ENCODE measurements at regions not wholly inside any gene's neighbourhood (a gene's known extent, or its start where the extent isn't known, plus 50 kb on each side); places are given as distances from the start of the nearest gene placed in this dataset.

DNA sequence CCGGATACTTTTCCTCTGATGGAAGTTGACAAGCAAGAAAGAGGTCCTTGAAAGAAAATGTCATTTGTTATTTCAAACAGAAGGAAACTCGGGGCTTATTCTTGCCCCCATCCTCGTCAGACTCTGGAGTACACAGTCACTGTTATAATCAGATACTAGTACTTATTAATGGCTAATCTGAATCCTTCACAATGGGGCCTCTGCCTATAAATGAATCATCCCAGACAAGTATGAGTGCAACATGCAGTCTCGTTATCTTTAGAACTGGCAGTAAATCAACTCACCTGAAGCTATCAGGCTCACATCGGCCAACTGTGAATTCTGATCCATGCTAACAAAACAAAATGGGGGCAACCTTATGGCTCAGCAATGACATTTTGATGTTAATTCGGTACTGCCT, 216.7 kb downstream of the GRIN2B start:
- DNase-seq (ENCODE audit: low read depth): no peak

- DNase-seq (ENCODE audit: low read depth): no peak
These were observed 232.0 kb downstream of the GRIN2B start for GRCh38 chr12:13749389-13749788.

- no peak for DNase-seq (ENCODE audit: low read depth)
These were observed 236.1 kb downstream of the GRIN2B start for GRCh38 chr12:13745111-13745860.

GRCh38 chr12:13744561-13744960, 236.8 kb downstream of the GRIN2B start:
- no peak for DNase-seq (ENCODE audit: low read depth)

- peak; percentile 16 for DNase-seq (ENCODE audit: low read depth)
These were observed 241.3 kb downstream of the GRIN2B start for GRCh38 chr12:13740149-13740545.

DNA sequence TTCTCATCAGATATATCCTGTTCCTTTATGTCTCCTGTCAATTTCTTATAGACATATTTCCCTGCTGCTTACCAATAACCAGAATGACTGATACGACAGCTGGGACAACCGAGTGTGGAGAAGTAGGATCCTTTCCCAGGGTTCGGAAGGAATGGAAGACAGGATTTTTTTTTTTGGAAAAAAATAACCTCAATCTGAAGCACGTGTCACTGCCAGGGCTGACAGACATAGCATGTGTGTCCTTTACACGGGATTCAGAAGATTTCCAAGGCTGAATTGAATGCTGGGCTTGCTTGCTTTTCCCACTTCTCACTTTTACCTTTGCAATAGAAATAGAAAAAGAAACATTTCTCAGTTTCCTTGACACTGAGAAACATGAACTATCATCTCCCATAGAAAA, 245.7 kb downstream of the GRIN2B start:
- no peak for DNase-seq (ENCODE audit: low read depth)

GRCh38 chr12:13734584-13735152, 246.7 kb downstream of the GRIN2B start:
- no peak for DNase-seq (ENCODE audit: low read depth)

- peak; percentile 78 for DNase-seq (ENCODE audit: low read depth)
These were observed 253.7 kb downstream of the GRIN2B start for GRCh38 chr12:13727707-13728195.

GRCh38 chr12:13725049-13725448, 256.4 kb downstream of the GRIN2B start:
- DNase-seq (ENCODE audit: low read depth): no peak

- DNase-seq (ENCODE audit: low read depth): no peak
These were observed 257.3 kb downstream of the GRIN2B start for GRCh38 chr12:13724136-13724535.

- no peak for DNase-seq (ENCODE audit: low read depth)
These were observed 261.4 kb downstream of the GRIN2B start for GRCh38 chr12:13719986-13720385.

- no peak for DNase-seq (ENCODE audit: low read depth)
These were observed 263.1 kb downstream of the GRIN2B start for GRCh38 chr12:13718271-13718670.

- no peak for DNase-seq (ENCODE audit: low read depth)
These were observed 265.3 kb downstream of the GRIN2B start for GRCh38 chr12:13716119-13716518.

DNA sequence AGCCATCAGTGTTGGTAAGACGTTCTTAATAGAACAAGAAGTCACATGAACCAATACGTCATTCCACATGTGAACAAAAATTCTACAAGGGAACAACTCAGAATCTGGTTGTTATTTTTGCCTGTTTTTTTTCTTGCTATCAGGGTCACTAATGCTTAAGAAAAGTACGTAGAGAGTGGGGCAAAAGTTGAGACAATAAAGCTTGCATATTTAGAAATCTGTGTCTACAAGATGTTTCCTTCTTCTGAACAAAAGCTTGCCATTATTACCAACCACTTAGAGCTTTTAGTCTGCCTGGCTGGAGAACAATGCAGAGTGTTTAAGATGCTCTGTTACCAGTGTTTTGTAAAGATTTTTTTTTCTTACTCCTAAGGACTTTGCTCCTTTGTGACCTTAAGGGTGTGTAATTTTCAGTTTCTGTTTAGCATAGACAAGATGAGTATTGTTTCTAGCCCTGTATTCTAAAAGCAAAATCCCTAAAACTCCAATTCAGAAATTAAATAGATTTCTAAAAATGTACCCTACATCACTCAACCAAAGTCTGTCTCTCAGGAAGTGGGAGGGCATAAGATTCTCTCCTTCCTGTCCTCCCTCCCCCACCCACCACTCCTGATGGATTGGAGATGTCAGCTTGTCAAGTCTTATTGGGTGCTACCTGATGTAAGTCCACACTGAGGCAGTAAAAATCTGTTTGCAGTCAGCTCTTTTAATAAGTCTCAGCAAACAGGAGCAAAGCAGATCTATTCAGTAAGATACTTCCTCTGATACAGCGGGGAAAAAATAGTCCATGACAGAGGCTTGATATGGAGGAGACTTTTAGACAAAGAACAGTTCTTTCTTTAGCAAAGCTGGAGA, 267.6 kb downstream of the GRIN2B start:
- no peak for DNase-seq (ENCODE audit: low read depth)

DNA sequence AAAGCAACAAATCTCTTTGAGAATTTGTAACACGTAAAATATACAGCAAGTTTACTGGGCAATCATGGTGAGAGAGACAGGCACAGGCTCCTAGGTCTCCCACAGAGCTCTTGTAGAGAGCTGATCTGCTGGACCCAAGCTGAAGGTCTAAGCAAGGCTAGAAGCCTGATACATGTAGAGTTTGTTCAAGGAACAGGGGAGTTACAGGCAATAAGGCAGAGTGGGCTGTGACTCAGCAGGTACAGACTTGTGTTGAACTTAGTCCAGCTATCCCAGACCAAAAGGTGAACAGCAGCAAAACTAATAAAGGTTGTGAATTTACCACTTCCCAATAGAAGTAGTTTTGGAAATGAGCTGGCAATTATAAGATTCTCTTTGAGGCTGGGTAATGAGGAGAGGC, 273.6 kb downstream of the GRIN2B start:
- no peak for DNase-seq (ENCODE audit: low read depth)

- DNase-seq (ENCODE audit: low read depth): no peak
These were observed 279.0 kb downstream of the GRIN2B start for GRCh38 chr12:13702381-13702780.

- no peak for DNase-seq (ENCODE audit: low read depth)
These were observed 279.9 kb downstream of the GRIN2B start for GRCh38 chr12:13701502-13701901.

DNA sequence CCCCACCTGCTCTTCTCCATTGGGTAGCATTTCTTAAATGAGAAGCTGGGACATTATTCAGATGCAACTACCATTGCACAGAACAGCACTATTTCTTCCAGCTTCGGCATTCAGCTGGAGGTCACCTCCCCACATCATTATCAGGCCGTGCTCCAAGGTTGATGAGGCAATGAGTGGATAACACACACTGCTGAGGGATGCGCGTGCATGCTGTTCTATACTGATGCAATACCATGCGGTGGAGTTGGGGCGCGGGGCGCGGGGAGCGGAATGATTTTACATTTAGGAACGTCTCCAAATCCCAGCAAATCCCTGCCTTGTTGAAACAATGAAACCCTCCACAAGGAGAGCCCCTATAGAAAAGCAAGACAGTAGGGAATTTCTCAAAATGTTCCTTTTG, 283.4 kb downstream of the GRIN2B start:
- DNase-seq (ENCODE audit: low read depth): no peak

DNA sequence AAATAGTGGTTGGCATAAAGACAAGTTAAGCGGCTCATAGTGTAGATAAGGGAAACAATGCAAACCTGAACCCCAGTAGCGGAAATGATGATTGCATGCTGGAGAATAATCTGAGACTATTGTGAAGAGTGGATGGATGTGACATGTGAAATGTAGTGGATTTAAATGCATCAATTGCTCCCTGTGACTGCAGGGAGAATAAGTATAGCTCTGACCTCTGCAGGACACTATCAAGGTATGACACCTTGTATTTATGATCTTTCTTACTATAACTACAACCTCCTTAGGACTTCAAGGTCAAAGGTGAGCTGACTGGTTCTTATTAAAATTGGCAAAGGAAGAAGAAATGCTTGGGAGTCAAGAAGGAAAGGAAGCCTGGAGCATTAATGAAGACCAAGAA, 285.6 kb downstream of the GRIN2B start:
- no peak for DNase-seq (ENCODE audit: low read depth)

- DNase-seq (ENCODE audit: low read depth): no peak
These were observed 289.1 kb downstream of the GRIN2B start for GRCh38 chr12:13692332-13692731.

DNA sequence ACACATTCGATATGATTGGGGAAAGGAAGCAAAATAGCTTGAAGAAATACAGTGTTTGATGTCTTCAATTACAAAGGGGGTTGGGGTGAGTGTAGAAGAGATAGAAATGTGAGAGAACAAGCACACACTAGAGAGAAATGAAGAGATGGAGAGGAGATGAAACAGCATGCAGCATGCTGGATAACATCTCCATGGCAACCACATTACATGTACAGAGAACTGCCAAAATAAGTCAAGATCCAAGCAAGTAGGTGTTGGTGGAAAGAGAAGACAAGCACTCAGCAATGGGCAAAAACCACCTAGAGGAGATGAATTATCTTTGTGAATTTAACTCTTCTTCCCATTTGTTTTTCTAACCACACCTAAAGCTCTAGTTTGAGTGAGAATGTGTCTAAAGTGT, 289.8 kb downstream of the GRIN2B start:
- no peak for DNase-seq (ENCODE audit: low read depth)

DNA sequence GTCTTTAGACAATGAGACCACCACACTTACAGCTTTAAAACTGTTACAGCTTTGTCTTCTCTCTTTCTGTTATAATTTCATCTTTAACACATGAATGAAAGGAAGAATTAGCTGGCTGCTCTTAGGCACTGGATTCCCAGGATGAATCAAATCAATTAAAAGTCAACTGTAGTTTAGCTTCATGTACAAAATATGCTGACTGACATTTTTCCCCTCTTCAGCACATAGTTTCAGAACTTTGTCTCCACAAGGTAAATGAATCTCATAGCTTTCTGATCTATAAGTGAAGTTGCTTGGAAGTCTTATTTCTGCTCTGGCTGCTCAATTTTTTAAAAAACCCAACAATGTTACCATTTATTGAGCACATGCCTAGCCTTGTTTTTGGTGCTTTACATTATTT, 293.8 kb downstream of the GRIN2B start:
- no peak for DNase-seq (ENCODE audit: low read depth)

- DNase-seq (ENCODE audit: low read depth): no peak
These were observed 295.1 kb downstream of the GRIN2B start for GRCh38 chr12:13686260-13686659.
